ENCODE measurements at regions not wholly inside any gene's neighbourhood (a gene's known extent, or its start where the extent isn't known, plus 50 kb on each side); places are given as distances from the start of the nearest gene placed in this dataset.

DNA sequence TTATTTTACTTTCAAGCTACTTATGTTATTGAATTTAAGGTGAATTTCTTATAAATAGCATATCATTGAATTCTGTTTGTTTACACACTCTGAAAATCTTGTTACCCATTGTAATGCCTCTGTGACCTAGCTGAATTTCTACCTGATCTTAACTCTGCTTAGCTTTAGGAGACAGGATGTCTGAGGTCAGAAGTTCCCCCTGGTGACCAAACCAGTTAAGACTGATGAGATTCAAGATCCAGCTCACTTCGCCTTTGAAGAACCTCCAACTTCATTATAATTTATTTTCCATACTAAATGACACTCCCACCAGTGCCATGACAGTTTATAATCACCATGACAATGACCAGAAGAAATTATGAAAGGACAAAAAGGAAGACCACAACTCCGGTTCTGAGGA lies 213.4 kb upstream of the CDC14C start:
- no peaks in the 10 kb centered on the region for H3K4me1 ChIP-seq (ENCODE audit: insufficient read depth, low read length, poor library complexity, severe bottlenecking)
- BruUV-seq (replicated peaks) = no TSS peak
- peaks cover 6% of the 10 kb centered on the region for H3K9me3 ChIP-seq (ENCODE audit: low read depth, low read length, poor library complexity, severe bottlenecking)
- ChIA-PET CTCF (no interaction called here), POLR2A (ENCODE audit: low non-redundant PET) (no interaction called here)
- intact Hi-C loops (cut with micrococcal nuclease; ENCODE audit: unreplicated experiment) = no loop called here
- peaks cover 7% of the 10 kb centered on the region for H3K27me3 ChIP-seq (replicated peaks; ENCODE audit: insufficient read depth, low read depth, low read length, poor library complexity)
- no peak for TF ChIP-seq EZH2 (IDR thresholded peaks at IDR 0.05; ENCODE audit: borderline replicate concordance, low read depth, low read length, poor library complexity, severe bottlenecking)
- TF ChIP-seq, protein P1, sequence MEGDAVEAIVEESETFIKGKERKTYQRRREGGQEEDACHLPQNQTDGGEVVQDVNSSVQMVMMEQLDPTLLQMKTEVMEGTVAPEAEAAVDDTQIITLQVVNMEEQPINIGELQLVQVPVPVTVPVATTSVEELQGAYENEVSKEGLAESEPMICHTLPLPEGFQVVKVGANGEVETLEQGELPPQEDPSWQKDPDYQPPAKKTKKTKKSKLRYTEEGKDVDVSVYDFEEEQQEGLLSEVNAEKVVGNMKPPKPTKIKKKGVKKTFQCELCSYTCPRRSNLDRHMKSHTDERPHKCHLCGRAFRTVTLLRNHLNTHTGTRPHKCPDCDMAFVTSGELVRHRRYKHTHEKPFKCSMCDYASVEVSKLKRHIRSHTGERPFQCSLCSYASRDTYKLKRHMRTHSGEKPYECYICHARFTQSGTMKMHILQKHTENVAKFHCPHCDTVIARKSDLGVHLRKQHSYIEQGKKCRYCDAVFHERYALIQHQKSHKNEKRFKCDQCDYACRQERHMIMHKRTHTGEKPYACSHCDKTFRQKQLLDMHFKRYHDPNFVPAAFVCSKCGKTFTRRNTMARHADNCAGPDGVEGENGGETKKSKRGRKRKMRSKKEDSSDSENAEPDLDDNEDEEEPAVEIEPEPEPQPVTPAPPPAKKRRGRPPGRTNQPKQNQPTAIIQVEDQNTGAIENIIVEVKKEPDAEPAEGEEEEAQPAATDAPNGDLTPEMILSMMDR (conservative IDR thresholded peaks at IDR 0.05; ENCODE audit: low read depth, low read length) = no peak
- H3K4me3 ChIP-seq (ENCODE audit: low read depth, low read length, poor library complexity, severe bottlenecking) = no peak overlapping the region
- H3K27ac ChIP-seq (ENCODE audit: low read depth, low read length, poor library complexity, severe bottlenecking) = no peak overlapping the region
- DNase-seq (ENCODE audit: low spot score) = no peak
- no peaks in the 10 kb centered on the region for H3K36me3 ChIP-seq (ENCODE audit: insufficient read depth, low read length, poor library complexity, severe bottlenecking)

DNA sequence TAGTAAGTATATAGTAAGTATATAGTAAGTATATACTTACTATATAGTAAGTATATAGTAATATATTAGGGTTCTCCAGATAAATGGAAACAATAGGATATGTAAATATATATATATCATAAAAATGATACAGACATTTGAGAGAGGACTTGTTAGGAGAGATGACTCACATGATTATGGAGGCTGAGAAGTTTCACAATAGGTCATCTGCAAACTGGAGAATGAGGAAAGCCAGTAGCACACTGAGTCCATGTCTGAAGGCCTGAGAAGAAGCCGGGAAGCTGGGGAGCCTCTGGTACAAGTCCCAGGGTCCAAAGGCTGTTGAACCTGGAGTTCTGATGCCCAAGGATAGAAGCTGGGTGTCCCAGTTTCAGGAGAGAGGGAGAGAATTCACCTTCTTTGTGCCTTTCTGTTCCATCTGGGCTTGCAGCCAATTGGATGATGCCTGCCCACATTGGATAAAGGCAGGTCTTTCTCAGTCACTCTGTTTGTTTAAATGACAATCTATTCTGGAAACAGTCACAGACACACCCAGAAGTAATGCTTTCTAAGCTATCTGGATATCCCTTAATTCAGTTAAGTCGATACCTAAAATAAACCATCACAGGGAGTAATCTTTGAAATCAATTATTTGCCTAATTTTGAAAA lies 205.5 kb upstream of the CDC14C start:
- CTCF ChIA-PET = no interaction called here
- Histone ChIP-seq H3K27me3 (replicated peaks; ENCODE audit: insufficient read depth, low read depth, low read length, poor library complexity) (no peaks in the 10 kb centered on the region), H3K4me1 (ENCODE audit: insufficient read depth, low read length, poor library complexity, severe bottlenecking) (no peaks in the 10 kb centered on the region), H3K4me3 (ENCODE audit: low read depth, low read length, poor library complexity, severe bottlenecking) (no peak overlapping the region), H3K27ac (ENCODE audit: low read depth, low read length, poor library complexity, severe bottlenecking) (no peak overlapping the region), H3K9me3 (ENCODE audit: low read depth, low read length, poor library complexity, severe bottlenecking) (no peaks in the 10 kb centered on the region), H3K36me3 (ENCODE audit: insufficient read depth, low read length, poor library complexity, severe bottlenecking) (no peaks in the 10 kb centered on the region)
- TF ChIP-seq, protein P1 (conservative IDR thresholded peaks at IDR 0.05; ENCODE audit: low read depth, low read length) = no peak
- no peak for TF ChIP-seq EZH2 (IDR thresholded peaks at IDR 0.05; ENCODE audit: borderline replicate concordance, low read depth, low read length, poor library complexity, severe bottlenecking)
- no peak for DNase-seq (ENCODE audit: low spot score)
- intact Hi-C loops (cut with micrococcal nuclease; ENCODE audit: unreplicated experiment) = no loop called here
- no TSS peak for BruUV-seq (replicated peaks)
- POLR2A ChIA-PET (ENCODE audit: low non-redundant PET) = no interaction called here

DNA sequence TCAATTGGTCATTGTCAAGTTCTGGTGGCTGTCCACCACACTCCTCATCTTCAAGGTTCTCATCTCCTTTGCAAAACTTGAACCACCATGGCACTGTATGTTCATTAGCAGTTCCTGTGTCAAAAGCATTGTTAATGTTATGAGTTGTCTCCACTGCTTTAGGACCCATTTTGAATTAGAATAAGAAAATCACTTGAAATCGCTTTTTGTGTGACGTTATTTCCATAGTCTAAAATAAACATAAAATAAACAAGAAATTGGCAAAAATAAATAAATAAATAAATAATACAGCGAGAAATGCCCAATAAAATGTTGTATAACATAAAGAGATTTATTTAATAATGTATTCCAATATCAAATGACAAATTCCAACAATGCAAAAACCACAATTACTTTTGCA lies 195.5 kb upstream of the CDC14C start:
- TF ChIP-seq, protein P1 (conservative IDR thresholded peaks at IDR 0.05; ENCODE audit: low read depth, low read length) = no peak
- TF ChIP-seq EZH2 (IDR thresholded peaks at IDR 0.05; ENCODE audit: borderline replicate concordance, low read depth, low read length, poor library complexity, severe bottlenecking) = no peak
- CTCF ChIA-PET = no interaction called here

More for the DNA sequence above, 195.5 kb upstream of the CDC14C start:
- Histone ChIP-seq H3K36me3 (ENCODE audit: insufficient read depth, low read length, poor library complexity, severe bottlenecking) (no peaks in the 10 kb centered on the region), H3K27me3 (replicated peaks; ENCODE audit: insufficient read depth, low read depth, low read length, poor library complexity) (no peaks in the 10 kb centered on the region), H3K9me3 (ENCODE audit: low read depth, low read length, poor library complexity, severe bottlenecking) (no peaks in the 10 kb centered on the region), H3K4me1 (ENCODE audit: insufficient read depth, low read length, poor library complexity, severe bottlenecking) (no peaks in the 10 kb centered on the region), H3K27ac (ENCODE audit: low read depth, low read length, poor library complexity, severe bottlenecking) (no peak overlapping the region), H3K4me3 (ENCODE audit: low read depth, low read length, poor library complexity, severe bottlenecking) (no peak overlapping the region)
- intact Hi-C loops (cut with micrococcal nuclease; ENCODE audit: unreplicated experiment) = no loop called here
- DNase-seq (ENCODE audit: low spot score) = no peak
- POLR2A ChIA-PET (ENCODE audit: low non-redundant PET) = no interaction called here
- no TSS peak for BruUV-seq (replicated peaks)
